ENCODE measurements at regions not wholly inside any gene's neighbourhood (a gene's known extent, or its start where the extent isn't known, plus 50 kb on each side); places are given as distances from the start of the nearest gene placed in this dataset.
A peak's percentile ranks its signal among the peaks of the same experiment; 100 is the strongest.

GRCh38 chr5:158461240-158461854 lies 602.4 kb upstream of the CLINT1 start (continued):
- TF ChIP-seq KLF15 (CRISPR knock-in tag; IDR thresholded peaks at IDR 0.05; ENCODE audit: borderline replicate concordance) = no peak
- no peak for TF ChIP-seq EZH2 (conservative IDR thresholded peaks at IDR 0.05; ENCODE audit: low read depth, low read length)
- no peak for TF ChIP-seq MATR3 (CRISPR knock-in tag; IDR thresholded peaks at IDR 0.05)
- peak; percentile 86 for TF ChIP-seq HHEX (CRISPR knock-in tag; IDR thresholded peaks at IDR 0.05)
- TF ChIP-seq MED13 (CRISPR knock-in tag; IDR thresholded peaks at IDR 0.05) = peak; percentile 61; the same call in 1 of the 2 replicates
- TF ChIP-seq SP4 (CRISPR knock-in tag; IDR thresholded peaks at IDR 0.05) = peak; percentile 59
- TF ChIP-seq NR2C2 (CRISPR knock-in tag; IDR thresholded peaks at IDR 0.05; ENCODE audit: borderline replicate concordance) = peak; percentile 94
- TF ChIP-seq HNF1A (IDR thresholded peaks at IDR 0.05; ENCODE audit: low read depth) = peak; percentile 61; the same call in 1 of the 2 replicates
- peak; percentile 80 for TF ChIP-seq HNF1A (CRISPR knock-in tag; IDR thresholded peaks at IDR 0.05; ENCODE audit: borderline replicate concordance)
- no peak for TF ChIP-seq CTCF (CRISPR knock-in tag; IDR thresholded peaks at IDR 0.05)
- TF ChIP-seq ZNF749 (CRISPR knock-in tag; IDR thresholded peaks at IDR 0.05; ENCODE audit: borderline replicate concordance) = no peak
- TF ChIP-seq ZNF18 (CRISPR knock-in tag; IDR thresholded peaks at IDR 0.05; ENCODE audit: insufficient replicate concordance) = no peak
- TF ChIP-seq MXD1 (CRISPR knock-in tag; IDR thresholded peaks at IDR 0.05) = no peak
- peak; percentile 83 for TF ChIP-seq MLX (CRISPR knock-in tag; IDR thresholded peaks at IDR 0.05)
- TF ChIP-seq ZSCAN9 (CRISPR knock-in tag; IDR thresholded peaks at IDR 0.05; ENCODE audit: borderline replicate concordance) = peak; percentile 67; the same call in 1 of the 2 replicates
- TF ChIP-seq ZNF264 (CRISPR knock-in tag; IDR thresholded peaks at IDR 0.05) = peak; percentile 95
- no peak for TF ChIP-seq ZNF550 (CRISPR knock-in tag; IDR thresholded peaks at IDR 0.05; ENCODE audit: borderline replicate concordance)
- TF ChIP-seq ELF3 (CRISPR knock-in tag; IDR thresholded peaks at IDR 0.05) = peak; percentile 78
- 0 out of 2 replicates have a peak, but pooled peaks have one; percentile 43 for TF ChIP-seq ZNF24 (IDR thresholded peaks at IDR 0.05)
- no peak for TF ChIP-seq NAIF1 (CRISPR knock-in tag; IDR thresholded peaks at IDR 0.05; ENCODE audit: borderline replicate concordance)
- TF ChIP-seq ZNF329 (CRISPR knock-in tag; IDR thresholded peaks at IDR 0.05; ENCODE audit: low read depth) = no peak
